Thyroid gland (tissue), 4 donors: ENCODE measurements at regions not wholly inside any gene's neighbourhood (a gene's known extent, or its start where the extent isn't known, plus 50 kb on each side); places are given as distances from the start of the nearest gene placed in this dataset.

Experiments
- POLR2A ChIP-seq, 2 donors: fragments of 450-650 bp; IDR thresholded peaks; one replicate each; pipeline ENCODE4 v1.6.1; 2017; ENCODE audit warnings: antibody characterized with exemption in 2 of 2, mild to moderate bottlenecking in 2 of 2, moderate library complexity in 1 of 2
- TF ChIP-seq, protein P1 (sequence below), 6 experiments: fragments of 200-600 bp in 3 of 6; fragments of 450-650 bp in 3 of 6; sonication (generic) in 3 of 6; IDR thresholded peaks; one replicate each; pipeline ENCODE4 v1.5.1; 2016 to 2019; ENCODE audit warnings: antibody characterized with exemption in 6 of 6, mild to moderate bottlenecking in 2 of 6, inconsistent platforms in 1 of 6, moderate library complexity in 1 of 6

DNA sequence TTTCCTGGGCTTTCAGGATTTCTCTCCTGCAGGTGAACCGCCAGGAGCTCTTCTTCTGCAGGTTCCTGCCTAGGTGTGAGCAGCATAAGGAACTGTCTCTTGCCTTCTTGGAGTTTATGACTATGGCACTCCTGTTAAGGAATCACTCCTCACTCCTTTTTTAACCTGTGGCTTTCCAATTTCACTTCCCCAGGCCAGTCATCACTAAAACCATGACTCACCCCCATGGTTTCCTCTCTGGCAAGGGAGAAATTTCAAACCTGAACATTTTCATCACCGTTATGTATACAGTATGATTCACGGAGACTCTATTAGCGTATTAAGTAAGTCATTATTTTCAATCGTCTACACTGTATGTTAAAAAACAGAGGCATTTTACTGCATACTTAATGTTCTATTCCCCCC, 78.2 kb upstream of the ARID1B start:
- TF ChIP-seq, protein P1, sequence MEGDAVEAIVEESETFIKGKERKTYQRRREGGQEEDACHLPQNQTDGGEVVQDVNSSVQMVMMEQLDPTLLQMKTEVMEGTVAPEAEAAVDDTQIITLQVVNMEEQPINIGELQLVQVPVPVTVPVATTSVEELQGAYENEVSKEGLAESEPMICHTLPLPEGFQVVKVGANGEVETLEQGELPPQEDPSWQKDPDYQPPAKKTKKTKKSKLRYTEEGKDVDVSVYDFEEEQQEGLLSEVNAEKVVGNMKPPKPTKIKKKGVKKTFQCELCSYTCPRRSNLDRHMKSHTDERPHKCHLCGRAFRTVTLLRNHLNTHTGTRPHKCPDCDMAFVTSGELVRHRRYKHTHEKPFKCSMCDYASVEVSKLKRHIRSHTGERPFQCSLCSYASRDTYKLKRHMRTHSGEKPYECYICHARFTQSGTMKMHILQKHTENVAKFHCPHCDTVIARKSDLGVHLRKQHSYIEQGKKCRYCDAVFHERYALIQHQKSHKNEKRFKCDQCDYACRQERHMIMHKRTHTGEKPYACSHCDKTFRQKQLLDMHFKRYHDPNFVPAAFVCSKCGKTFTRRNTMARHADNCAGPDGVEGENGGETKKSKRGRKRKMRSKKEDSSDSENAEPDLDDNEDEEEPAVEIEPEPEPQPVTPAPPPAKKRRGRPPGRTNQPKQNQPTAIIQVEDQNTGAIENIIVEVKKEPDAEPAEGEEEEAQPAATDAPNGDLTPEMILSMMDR (IDR thresholded peaks at IDR 0.05) = no peak
- no peak for TF ChIP-seq POLR2A (IDR thresholded peaks at IDR 0.05)
